NT2/D1 (cell line): ENCODE measurements at regions not wholly inside any gene's neighbourhood (a gene's known extent, or its start where the extent isn't known, plus 50 kb on each side); places are given as distances from the start of the nearest gene placed in this dataset.

Experiments used
- YY1 ChIP-seq: IDR thresholded peaks from 2 replicates; pipeline ENCODE4 v1.6.1; 2011; ENCODE audit not compliant: insufficient read length, insufficient read depth
- ZNF274 ChIP-seq: IDR thresholded peaks from 2 replicates; pipeline ENCODE4 v1.6.1; 2011; ENCODE audit warnings: mild to moderate bottlenecking, low read depth, low read length

DNA sequence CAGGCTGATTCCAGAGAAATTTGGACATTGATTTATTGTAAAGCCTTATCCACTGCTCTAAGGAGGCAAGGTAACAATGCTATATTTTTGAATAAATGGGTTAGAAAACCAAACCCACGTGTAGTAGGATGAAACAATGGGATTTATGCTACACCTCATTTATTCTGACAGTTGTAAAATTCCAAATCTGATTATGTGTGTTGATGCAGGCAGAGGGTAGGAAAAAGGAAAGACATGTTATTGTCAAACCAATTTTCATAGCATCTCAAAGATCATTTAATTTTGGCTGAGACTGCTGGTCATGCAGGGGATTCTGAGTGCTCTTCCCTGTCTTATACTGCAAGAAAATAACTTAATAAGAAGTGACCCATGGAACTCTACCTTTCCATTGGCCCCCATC lies 1219.9 kb upstream of the SORCS1 start:
- TF ChIP-seq ZNF274 (no peak), YY1 (no peak)
